ENCODE measurements at regions not wholly inside any gene's neighbourhood (a gene's known extent, or its start where the extent isn't known, plus 50 kb on each side); places are given as distances from the start of the nearest gene placed in this dataset.

DNA sequence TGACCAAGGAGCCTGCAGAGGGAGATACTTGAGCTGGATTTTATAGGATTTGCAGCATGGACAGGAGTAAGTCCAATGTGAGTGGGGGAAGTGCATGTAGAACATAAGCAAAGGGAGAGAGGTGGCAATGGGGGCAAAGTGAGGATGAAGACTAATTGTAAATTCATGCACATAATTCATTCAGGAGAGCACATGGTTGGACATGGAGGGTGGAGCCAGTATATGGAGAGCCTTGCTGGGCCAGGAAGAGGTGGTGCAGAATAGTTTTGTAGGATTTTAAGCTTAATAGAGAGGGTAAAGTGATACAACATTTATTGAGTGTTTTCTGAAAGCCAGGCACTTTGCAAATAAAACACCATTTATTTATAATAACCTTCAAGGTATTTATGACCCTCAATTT lies 274.3 kb upstream of the C11orf87 start:
- H3K4me3 ChIP-seq, result no peak overlapping the region
- H3K27ac ChIP-seq, result no peak overlapping the region
- no peaks in the 10 kb centered on the region for H3K27me3 ChIP-seq
- no peaks in the 10 kb centered on the region for H3K9me3 ChIP-seq (replicated peaks)
- DNase-seq, result no peak
- H3K4me1 ChIP-seq, result no peaks in the 10 kb centered on the region
- no peaks in the 10 kb centered on the region for H3K36me3 ChIP-seq

DNA sequence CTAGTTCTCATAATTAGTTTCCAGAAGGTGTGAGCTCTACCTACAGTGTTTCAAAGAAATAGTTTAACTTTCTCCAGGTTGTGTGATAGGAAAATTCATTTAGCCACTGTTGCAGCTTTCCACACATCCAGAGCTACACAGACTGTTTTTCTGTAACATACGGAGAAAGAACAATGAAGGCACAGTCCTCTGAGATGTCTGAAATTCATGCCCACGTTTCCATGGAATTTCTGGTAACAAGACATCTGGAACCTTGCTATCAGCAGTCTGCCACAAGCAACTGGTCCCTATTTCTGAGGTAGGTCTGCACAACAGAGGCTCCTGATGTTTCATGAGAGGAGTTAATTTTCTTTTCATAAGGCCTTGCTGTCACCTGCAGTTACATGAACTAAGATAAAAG lies 273.3 kb upstream of the C11orf87 start:
- Histone ChIP-seq H3K27ac (no peak overlapping the region), H3K9me3 (replicated peaks) (no peaks in the 10 kb centered on the region), H3K4me1 (no peaks in the 10 kb centered on the region), H3K4me3 (no peak overlapping the region), H3K36me3 (no peaks in the 10 kb centered on the region), H3K27me3 (no peaks in the 10 kb centered on the region)
- DNase-seq, result no peak

DNA sequence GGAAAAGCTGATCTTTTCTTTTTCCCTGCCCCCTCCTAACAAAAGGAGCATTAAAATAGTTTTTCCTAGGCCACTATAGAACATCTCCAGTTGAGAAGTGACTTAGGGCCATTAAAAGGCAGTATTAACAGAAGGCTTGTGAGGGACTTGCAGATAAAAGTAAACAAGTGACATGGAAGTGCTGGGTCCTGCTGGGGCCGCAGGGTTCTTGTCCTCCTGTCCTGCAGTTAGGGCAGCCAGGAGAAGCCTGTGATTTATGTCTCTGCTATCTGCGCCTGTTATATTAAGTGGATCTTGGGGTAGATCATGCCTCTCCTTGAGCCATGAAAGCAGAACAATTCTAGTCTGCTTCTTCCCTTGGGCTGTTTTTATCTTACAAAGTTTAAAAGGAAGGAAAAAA lies 271.4 kb upstream of the C11orf87 start:
- Histone ChIP-seq H3K4me1 (no peaks in the 10 kb centered on the region), H3K36me3 (no peaks in the 10 kb centered on the region), H3K27ac (no peak overlapping the region), H3K4me3 (no peak overlapping the region), H3K9me3 (replicated peaks) (no peaks in the 10 kb centered on the region), H3K27me3 (no peaks in the 10 kb centered on the region)
- DNase-seq, result no peak

DNA sequence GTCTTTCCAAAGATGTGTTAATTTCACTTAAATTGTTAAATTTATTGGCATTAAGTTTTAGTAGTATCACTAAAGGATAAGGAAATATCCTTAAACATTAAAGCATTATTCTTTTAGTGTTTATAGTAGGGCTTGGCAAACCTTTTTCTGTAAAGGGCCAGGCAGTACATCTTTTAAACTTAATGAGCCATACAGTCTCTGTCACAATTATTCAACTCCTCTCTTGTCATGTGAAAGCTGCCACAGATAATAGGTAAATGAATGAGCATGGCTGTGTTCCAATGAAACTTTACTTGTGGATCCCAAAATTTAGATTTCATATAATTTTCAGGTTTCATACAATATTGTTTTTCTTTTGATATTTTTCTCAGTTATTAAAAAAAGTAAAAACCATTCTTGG lies 268.2 kb upstream of the C11orf87 start:
- DNase-seq, result no peak
- Histone ChIP-seq H3K27ac (no peak overlapping the region), H3K4me3 (no peak overlapping the region), H3K4me1 (no peaks in the 10 kb centered on the region), H3K27me3 (no peaks in the 10 kb centered on the region), H3K36me3 (no peaks in the 10 kb centered on the region), H3K9me3 (replicated peaks) (no peaks in the 10 kb centered on the region)

DNA sequence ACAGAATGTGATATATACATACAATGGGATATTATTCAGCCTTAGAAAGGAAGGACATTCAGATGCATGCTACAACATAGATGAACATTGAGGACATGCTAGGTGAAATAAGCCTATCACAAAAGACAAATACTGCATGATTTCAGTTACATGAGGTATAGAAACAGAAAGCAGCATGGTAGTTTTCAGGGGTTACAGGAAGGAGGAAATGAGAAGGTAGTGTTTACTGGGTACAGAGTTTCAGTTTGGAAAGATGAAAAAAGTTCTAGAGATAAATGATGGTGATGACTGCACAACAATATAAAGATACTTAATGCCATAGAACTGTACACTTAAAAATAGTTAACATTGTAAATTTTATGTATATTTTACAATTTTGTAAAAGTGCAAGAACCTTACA lies 266.7 kb upstream of the C11orf87 start:
- no peaks in the 10 kb centered on the region for H3K27me3 ChIP-seq
- no peak overlapping the region for H3K4me3 ChIP-seq
- no peak for DNase-seq
- H3K36me3 ChIP-seq, result no peaks in the 10 kb centered on the region
- H3K27ac ChIP-seq, result no peak overlapping the region
- H3K4me1 ChIP-seq, result no peaks in the 10 kb centered on the region
- no peaks in the 10 kb centered on the region for H3K9me3 ChIP-seq (replicated peaks)

DNA sequence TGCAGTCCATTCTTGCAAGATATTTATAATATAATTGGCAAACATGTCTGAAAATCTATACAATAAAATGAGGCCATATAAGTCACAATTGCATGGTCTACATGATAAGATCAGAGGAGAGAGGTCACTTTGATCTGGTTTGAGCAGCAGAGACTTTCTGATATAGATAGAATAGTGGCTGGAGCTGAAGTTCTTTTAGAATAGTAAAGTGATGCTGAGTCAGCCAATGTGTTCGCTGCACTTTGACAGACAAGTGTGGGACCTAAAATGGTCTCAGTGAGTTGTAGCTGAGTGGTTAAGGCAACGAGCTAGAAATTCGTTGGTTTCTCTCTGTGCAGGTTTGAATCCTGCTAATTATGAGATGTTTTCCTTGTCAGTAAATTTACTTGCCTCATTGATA lies 257.0 kb upstream of the C11orf87 start:
- Histone ChIP-seq H3K27me3 (no peaks in the 10 kb centered on the region), H3K36me3 (no peaks in the 10 kb centered on the region), H3K4me1 (no peaks in the 10 kb centered on the region), H3K9me3 (replicated peaks) (no peaks in the 10 kb centered on the region), H3K27ac (no peak overlapping the region), H3K4me3 (no peak overlapping the region)
- DNase-seq, result no peak

DNA sequence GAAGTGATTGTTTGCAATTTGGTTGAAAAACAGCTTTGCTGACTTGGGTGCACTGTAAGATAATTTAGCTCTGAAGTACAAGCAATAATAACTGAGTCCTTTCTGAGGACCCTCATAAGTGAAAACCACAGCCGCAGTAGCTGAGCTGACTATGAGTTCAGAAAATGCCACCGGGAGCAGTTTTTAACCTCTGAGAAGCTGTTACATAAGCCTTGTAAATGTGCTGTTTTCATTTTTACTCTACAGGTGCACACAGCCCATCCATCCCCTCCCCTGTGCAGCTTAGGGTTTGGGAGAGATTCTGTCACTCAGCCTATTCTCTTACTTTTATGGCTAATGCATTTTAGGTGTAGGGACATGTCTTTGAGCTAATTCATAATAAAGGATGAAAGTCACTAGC lies 255.5 kb upstream of the C11orf87 start:
- no peaks in the 10 kb centered on the region for H3K9me3 ChIP-seq (replicated peaks)
- H3K27me3 ChIP-seq, result no peaks in the 10 kb centered on the region
- H3K4me3 ChIP-seq, result no peak overlapping the region
- no peaks in the 10 kb centered on the region for H3K4me1 ChIP-seq
- H3K27ac ChIP-seq, result no peak overlapping the region
- H3K36me3 ChIP-seq, result no peaks in the 10 kb centered on the region
- no peak for DNase-seq

DNA sequence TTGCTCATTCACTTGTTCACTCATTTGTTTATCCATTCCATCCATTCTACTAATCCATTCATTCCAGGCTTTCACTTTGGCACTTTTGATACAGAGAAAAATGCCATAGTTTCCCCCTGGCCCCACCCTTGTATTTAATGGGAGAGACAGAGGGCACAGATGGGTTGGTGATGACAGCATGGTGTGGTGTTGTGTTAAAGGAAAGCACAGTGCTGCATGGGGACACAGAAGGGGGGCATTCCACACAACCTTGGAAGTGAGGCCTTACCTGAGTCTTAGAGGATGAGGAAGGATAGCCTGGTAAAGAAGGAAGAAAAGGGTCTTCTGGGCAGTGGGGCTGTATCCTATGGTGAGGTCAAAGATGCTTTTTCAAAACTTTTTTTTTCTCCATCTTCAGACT lies 248.5 kb upstream of the C11orf87 start:
- no peak overlapping the region for H3K4me3 ChIP-seq
- DNase-seq, result no peak
- H3K4me1 ChIP-seq, result no peaks in the 10 kb centered on the region
- no peak overlapping the region for H3K27ac ChIP-seq
- H3K9me3 ChIP-seq (replicated peaks), result no peaks in the 10 kb centered on the region
- no peaks in the 10 kb centered on the region for H3K36me3 ChIP-seq
- no peaks in the 10 kb centered on the region for H3K27me3 ChIP-seq

DNA sequence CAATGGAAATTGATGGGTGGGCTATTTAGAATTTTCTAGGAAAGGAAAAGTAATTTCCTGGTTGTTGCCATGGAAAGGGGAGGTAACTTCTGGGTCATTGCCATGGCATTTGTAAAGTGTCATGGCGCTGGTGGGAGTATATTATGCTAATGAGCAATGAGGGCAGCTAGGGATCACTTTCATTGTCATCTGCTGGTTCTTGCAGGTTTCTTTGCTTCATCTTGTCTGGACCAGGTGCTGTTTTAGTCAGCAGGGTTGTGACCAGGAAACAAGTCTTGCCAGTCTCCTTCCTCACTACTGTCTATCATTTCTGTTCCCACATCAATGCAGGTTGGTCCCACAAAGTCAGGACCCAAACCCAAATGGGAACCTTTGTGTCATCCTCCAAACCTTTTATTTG lies 237.6 kb upstream of the C11orf87 start:
- no peaks in the 10 kb centered on the region for H3K36me3 ChIP-seq
- no peak overlapping the region for H3K27ac ChIP-seq
- no peaks in the 10 kb centered on the region for H3K27me3 ChIP-seq
- DNase-seq, result no peak
- H3K9me3 ChIP-seq (replicated peaks), result no peaks in the 10 kb centered on the region
- H3K4me3 ChIP-seq, result no peak overlapping the region
- H3K4me1 ChIP-seq, result no peaks in the 10 kb centered on the region

DNA sequence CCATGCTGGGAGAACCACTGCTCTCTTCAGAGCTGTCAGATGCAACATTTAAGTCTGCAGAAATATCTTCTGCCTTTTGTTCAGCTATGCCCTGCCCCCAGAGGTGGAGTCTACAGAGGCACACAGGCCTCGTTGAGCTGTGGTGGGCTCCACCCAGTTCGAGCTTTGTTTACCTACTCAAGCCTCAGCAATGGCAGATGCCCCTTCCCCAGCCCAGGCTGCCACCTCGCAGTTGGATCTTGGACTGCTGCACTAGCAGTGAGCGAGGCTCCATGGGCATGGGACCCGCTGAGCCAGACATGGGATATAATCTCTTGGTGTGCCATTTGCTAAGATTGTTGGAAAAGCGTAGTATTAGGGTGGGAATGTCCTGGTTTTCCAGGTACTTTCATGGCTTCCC lies 229.1 kb upstream of the C11orf87 start:
- H3K27me3 ChIP-seq, result no peaks in the 10 kb centered on the region
- H3K4me3 ChIP-seq, result no peak overlapping the region
- H3K4me1 ChIP-seq, result no peaks in the 10 kb centered on the region
- no peak overlapping the region for H3K27ac ChIP-seq
- no peak for DNase-seq
- H3K36me3 ChIP-seq, result no peaks in the 10 kb centered on the region
- no peaks in the 10 kb centered on the region for H3K9me3 ChIP-seq (replicated peaks)

DNA sequence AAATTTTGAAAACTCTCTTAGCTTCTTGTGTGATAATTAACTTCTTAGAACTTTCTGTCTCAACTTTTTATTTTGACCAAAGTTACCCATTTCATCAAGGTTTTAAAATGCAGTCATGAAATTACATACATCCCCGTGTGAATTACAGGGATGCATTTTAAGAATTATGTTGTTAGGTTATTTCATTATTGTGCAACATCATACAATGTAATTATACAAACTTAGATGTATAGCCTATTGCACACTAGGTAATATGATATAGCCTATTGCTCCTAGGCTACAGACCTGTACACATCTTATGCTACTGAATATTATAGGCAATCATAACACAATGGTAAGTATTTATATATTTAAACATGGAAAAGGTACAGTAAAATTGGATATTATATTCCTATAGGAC lies 228.1 kb upstream of the C11orf87 start:
- no peaks in the 10 kb centered on the region for H3K36me3 ChIP-seq
- no peaks in the 10 kb centered on the region for H3K4me1 ChIP-seq
- H3K27ac ChIP-seq, result no peak overlapping the region
- H3K4me3 ChIP-seq, result no peak overlapping the region
- H3K27me3 ChIP-seq, result no peaks in the 10 kb centered on the region
- H3K9me3 ChIP-seq (replicated peaks), result no peaks in the 10 kb centered on the region
- no peak for DNase-seq

DNA sequence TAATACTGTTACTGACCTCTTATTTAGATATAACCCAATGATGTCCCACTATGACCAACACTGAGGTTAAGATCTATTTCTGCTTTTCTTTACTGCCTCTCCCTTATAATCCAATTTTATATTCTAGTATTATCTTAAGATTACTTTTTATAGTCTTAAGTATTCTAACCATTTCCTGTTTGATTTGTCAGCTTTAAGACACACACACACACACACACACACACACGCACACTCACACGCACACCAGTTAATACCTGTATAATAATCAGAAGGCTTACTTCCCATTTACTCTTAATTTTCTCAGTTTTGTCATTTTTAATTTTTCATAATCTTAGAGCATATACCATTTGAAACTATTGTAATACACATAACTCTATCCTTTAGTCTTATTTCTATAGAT lies 226.0 kb upstream of the C11orf87 start:
- no peak overlapping the region for H3K4me3 ChIP-seq
- no peaks in the 10 kb centered on the region for H3K9me3 ChIP-seq (replicated peaks)
- H3K36me3 ChIP-seq, result no peaks in the 10 kb centered on the region
- H3K4me1 ChIP-seq, result no peaks in the 10 kb centered on the region
- DNase-seq, result no peak
- no peaks in the 10 kb centered on the region for H3K27me3 ChIP-seq
- no peak overlapping the region for H3K27ac ChIP-seq

DNA sequence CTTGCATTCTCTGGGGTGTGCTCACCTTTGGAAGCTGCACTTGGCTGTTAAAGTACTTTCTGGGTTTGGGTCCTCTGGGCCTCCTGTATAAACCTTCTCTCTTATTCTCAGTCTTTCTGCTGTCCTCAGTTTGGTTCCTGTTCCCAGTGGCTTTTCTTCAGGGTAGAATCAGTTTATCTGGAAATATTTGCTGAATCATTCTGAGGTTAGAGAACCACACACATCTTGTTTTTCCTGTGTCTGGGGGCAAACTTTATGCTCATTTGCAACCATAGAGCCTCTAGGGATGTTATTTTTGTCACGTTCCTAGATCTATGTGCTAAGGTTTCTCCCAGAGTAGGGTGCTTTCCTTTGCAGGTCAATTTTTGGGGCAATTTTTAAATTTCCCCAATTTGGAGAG lies 224.3 kb upstream of the C11orf87 start:
- Histone ChIP-seq H3K27ac (no peak overlapping the region), H3K36me3 (no peaks in the 10 kb centered on the region), H3K4me1 (no peaks in the 10 kb centered on the region), H3K4me3 (no peak overlapping the region), H3K27me3 (no peaks in the 10 kb centered on the region), H3K9me3 (replicated peaks) (no peaks in the 10 kb centered on the region)
- no peak for DNase-seq

DNA sequence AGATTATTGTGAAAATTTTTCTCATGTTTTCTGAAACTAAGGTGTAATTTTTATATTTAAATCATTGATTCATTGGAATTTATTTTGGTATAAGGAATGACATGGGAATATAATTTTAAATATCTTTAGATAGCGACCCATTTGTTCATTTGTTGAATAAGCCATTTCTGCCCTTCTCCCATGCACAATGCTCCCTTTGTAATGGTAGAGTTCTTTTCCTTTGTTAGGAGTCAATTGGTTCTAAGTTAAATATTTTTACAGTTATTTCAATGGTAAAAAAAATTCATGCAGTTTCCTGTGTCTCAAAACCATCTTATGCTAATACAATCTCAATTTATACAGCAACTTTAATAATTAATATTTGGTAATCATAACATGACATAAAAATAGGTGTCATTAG lies 218.8 kb upstream of the C11orf87 start:
- H3K27me3 ChIP-seq, result no peaks in the 10 kb centered on the region
- no peak overlapping the region for H3K4me3 ChIP-seq
- DNase-seq, result no peak
- no peaks in the 10 kb centered on the region for H3K36me3 ChIP-seq
- no peaks in the 10 kb centered on the region for H3K4me1 ChIP-seq
- H3K27ac ChIP-seq, result no peak overlapping the region
- H3K9me3 ChIP-seq (replicated peaks), result no peaks in the 10 kb centered on the region

DNA sequence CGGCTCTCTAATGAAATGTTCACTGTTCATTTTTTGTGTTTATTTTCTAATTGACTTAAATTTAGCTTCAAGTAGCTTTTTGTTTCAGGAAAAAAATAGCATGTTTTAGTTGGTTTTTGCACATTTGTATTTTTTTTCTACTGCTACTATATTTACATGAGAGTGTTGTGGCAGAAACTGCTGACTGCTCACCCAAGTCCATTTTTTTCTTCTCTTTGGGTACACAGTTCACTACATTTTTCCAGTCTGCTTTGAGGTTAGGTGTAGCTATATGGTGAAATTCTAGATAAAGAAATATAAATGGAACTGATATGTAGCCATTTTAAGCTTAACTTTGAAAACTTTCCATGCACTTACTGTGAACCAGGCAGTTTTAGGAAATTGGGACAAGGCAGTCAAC lies 216.7 kb upstream of the C11orf87 start:
- Histone ChIP-seq H3K27ac (no peak overlapping the region), H3K4me3 (no peak overlapping the region), H3K4me1 (no peaks in the 10 kb centered on the region), H3K36me3 (no peaks in the 10 kb centered on the region), H3K9me3 (replicated peaks) (no peaks in the 10 kb centered on the region), H3K27me3 (no peaks in the 10 kb centered on the region)
- no peak for DNase-seq

DNA sequence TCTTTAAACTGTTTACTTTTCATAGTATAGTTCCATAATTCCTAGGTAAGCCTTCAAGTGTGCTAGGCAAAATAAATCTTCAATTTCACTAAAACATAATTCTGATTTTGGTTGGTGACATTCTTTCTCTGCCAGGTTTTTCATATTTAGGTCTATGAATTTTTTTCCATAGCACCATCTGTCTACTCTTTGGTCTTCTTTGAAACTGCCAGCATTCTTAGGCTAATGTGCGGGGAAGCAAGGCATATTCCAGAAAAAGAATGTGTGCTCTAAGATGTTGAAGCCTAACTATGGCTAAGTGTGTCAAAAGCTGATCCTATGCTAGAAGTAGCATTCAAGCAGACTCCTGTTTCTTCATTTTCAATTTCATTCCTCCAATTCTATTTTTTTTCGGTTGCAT lies 213.9 kb upstream of the C11orf87 start:
- H3K27me3 ChIP-seq, result no peaks in the 10 kb centered on the region
- no peaks in the 10 kb centered on the region for H3K9me3 ChIP-seq (replicated peaks)
- H3K27ac ChIP-seq, result no peak overlapping the region
- no peaks in the 10 kb centered on the region for H3K36me3 ChIP-seq
- DNase-seq, result no peak
- H3K4me3 ChIP-seq, result no peak overlapping the region
- H3K4me1 ChIP-seq, result no peaks in the 10 kb centered on the region

DNA sequence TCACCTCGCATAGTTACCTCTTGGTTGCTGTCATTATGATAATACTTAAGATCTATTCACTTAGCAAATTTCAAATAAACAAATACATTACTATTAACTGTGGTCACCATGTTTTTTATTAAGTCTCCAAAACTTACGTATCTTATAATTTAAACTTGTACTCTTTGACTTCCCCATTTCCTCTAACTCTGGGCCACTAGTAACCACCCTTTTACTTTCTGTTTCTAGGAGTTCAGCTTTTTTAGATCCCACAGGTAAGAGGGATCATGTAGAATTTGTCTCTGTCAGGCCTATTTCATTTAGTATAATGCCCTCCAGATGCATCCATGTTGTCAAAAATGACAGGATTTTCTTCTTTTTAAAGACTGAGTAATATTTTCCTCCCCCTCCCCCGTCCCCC lies 212.4 kb upstream of the C11orf87 start:
- Histone ChIP-seq H3K36me3 (no peaks in the 10 kb centered on the region), H3K27me3 (no peaks in the 10 kb centered on the region), H3K4me3 (no peak overlapping the region), H3K9me3 (replicated peaks) (no peaks in the 10 kb centered on the region), H3K27ac (no peak overlapping the region), H3K4me1 (no peaks in the 10 kb centered on the region)
- DNase-seq, result no peak

All from SJCRH30 (cell line).